ENCODE measurements at regions not wholly inside any gene's neighbourhood (a gene's known extent, or its start where the extent isn't known, plus 50 kb on each side); places are given as distances from the start of the nearest gene placed in this dataset.

GRCh38 chr13:53839461-53839860 lies 810.8 kb downstream of the OLFM4 start:
- TF ChIP-seq CTCF (IDR thresholded peaks at IDR 0.05) (no peak), POLR2A (IDR thresholded peaks at IDR 0.05) (no peak)
